PC-3 (cell line): ENCODE measurements at regions not wholly inside any gene's neighbourhood (a gene's known extent, or its start where the extent isn't known, plus 50 kb on each side); places are given as distances from the start of the nearest gene placed in this dataset.
"Not testable (repeated sequence)": the region's sequence is repeated elsewhere in the genome, so short reads cannot be mapped to it uniquely, and the experiment has no call there.

ENCODE experiments used
- ATAC-seq: fragments of 200-7000 bp; cut with Tn5 transposase; 2 replicates; pipeline ENCODE4 v1.9.1; 2020; ENCODE audit warnings: mild to moderate bottlenecking, moderate library complexity
- BruUV-seq: library from RNA; stranded (reverse); fragments of 400-500 nt; replicated peaks from 2 replicates; lab custom pipeline; 2021; lab: Mats Ljungman, UMichigan
- CTCF ChIA-PET: fragments of 300-600 bp; sonication (Branson Sonifier 250); formaldehyde crosslinking; loops from one replicate; lab custom pipeline; 2022; ENCODE audit warnings: antibody characterized with exemption; lab: Charles Lee
- POLR2A ChIA-PET: fragments of 300-600 bp; sonication (Branson Sonifier 250); formaldehyde crosslinking; loops from one replicate; lab custom pipeline; 2022; ENCODE audit warnings: antibody characterized with exemption; ENCODE audit not compliant: unreplicated experiment; lab: Charles Lee
- DNase-seq: peaks from one replicate; pipeline ENCODE4 v3.0.0-alpha.2; 2015
- H2AFZ ChIP-seq: fragments of 300-600 bp; sonication (generic); 2 replicates; pipeline ENCODE4 v1.6.0; 2016; ENCODE audit warnings: antibody characterized with exemption, low read length
- H3F3A ChIP-seq: fragments of 300-600 bp; sonication (generic); one replicate; pipeline ENCODE4 v1.6.0; 2017; ENCODE audit warnings: antibody characterized with exemption, low read length, control low read depth, mild to moderate bottlenecking; ENCODE audit not compliant: unreplicated experiment
- H3K27ac ChIP-seq: fragments of 300-600 bp; sonication (generic); 2 replicates; pipeline ENCODE4 v1.5.1; 2016; ENCODE audit warnings: mild to moderate bottlenecking, low read length
- H3K27me3 ChIP-seq: fragments of 300-600 bp; sonication (generic); 2 replicates; pipeline ENCODE4 v1.6.1; 2016; ENCODE audit warnings: low read length, mixed read lengths
- H3K36me3 ChIP-seq: fragments of 300-600 bp; sonication (generic); 2 replicates; pipeline ENCODE4 v1.6.1; 2016; ENCODE audit warnings: low read depth, mixed run types, low read length, mixed read lengths
- H3K4me1 ChIP-seq: fragments of 300-600 bp; sonication (generic); 2 replicates; pipeline ENCODE4 v1.5.1; 2016; ENCODE audit warnings: low read length; ENCODE audit not compliant: insufficient read depth
- H3K4me2 ChIP-seq: fragments of 300-600 bp; sonication (generic); 2 replicates; pipeline ENCODE4 v1.6.0; 2016; ENCODE audit warnings: low read length
- H3K4me3 ChIP-seq: fragments of 300-600 bp; sonication (generic); 2 replicates; pipeline ENCODE4 v1.5.1; 2016; ENCODE audit warnings: mild to moderate bottlenecking, low read length, mixed read lengths
- H3K79me2 ChIP-seq: fragments of 300-600 bp; sonication (generic); 2 replicates; pipeline ENCODE4 v1.6.1; 2017; ENCODE audit warnings: low read length, mixed read lengths
- H3K9ac ChIP-seq: fragments of 300-600 bp; sonication (generic); 2 replicates; pipeline ENCODE4 v1.6.0; 2016; ENCODE audit warnings: mild to moderate bottlenecking, low read length
- H3K9me2 ChIP-seq: fragments of 300-600 bp; sonication (generic); replicated peaks from 2 replicates; pipeline ENCODE4 v1.6.1; 2016; ENCODE audit warnings: mixed run types, low read length, mixed read lengths
- H3K9me3 ChIP-seq: fragments of 300-600 bp; sonication (generic); 2 replicates; pipeline ENCODE4 v1.6.1; 2016; ENCODE audit warnings: low read length, mixed read lengths
- H4K20me1 ChIP-seq: fragments of 300-600 bp; sonication (generic); 2 replicates; pipeline ENCODE4 v1.6.1; 2016; ENCODE audit warnings: low read length, mixed read lengths
- EZH2 ChIP-seq: fragments of 300-600 bp; sonication (generic); IDR thresholded peaks from one replicate; pipeline ENCODE4 v1.6.1; 2017; ENCODE audit warnings: antibody characterized with exemption, mild to moderate bottlenecking, low read length; ENCODE audit not compliant: unreplicated experiment
- EZH2phosphoT487 ChIP-seq: fragments of 300-600 bp; sonication (generic); IDR thresholded peaks from 2 replicates; pipeline ENCODE4 v1.6.1; 2018; ENCODE audit warnings: mild to moderate bottlenecking, antibody characterized with exemption, low read length, borderline replicate concordance
- intact Hi-C: fragments of 100-400 bp; cut with micrococcal nuclease; formaldehyde crosslinking; loops from 2 replicates; pipeline ENCODE4 v1.9.0; 2023
- TF ChIP-seq, protein P1 (sequence below): fragments of 300-600 bp; sonication (generic); conservative IDR thresholded peaks from 2 replicates; pipeline ENCODE4 v1.5.1; 2017; ENCODE audit warnings: antibody characterized with exemption, low read depth, mild to moderate bottlenecking, low read length

- ATAC-seq = no peak
- Histone ChIP-seq H2AFZ (no peak overlapping the region), H3K9me2 (no peaks in the 10 kb centered on the region), H3K27ac (no peak overlapping the region), H3K79me2 (no peaks in the 10 kb centered on the region), H3K9ac (no peak overlapping the region), H3K4me3 (no peak overlapping the region), H4K20me1 (no peaks in the 10 kb centered on the region), H3K4me1 (peaks cover 11% of the 10 kb centered on the region), H3F3A (no peaks in the 10 kb centered on the region), H3K4me2 (no peak overlapping the region), H3K9me3 (no peaks in the 10 kb centered on the region), H3K36me3 (no peaks in the 10 kb centered on the region; the same call in 1 of the 2 replicates), H3K27me3 (no peaks in the 10 kb centered on the region)
- no peak for TF ChIP-seq EZH2phosphoT487
- TF ChIP-seq, protein P1, sequence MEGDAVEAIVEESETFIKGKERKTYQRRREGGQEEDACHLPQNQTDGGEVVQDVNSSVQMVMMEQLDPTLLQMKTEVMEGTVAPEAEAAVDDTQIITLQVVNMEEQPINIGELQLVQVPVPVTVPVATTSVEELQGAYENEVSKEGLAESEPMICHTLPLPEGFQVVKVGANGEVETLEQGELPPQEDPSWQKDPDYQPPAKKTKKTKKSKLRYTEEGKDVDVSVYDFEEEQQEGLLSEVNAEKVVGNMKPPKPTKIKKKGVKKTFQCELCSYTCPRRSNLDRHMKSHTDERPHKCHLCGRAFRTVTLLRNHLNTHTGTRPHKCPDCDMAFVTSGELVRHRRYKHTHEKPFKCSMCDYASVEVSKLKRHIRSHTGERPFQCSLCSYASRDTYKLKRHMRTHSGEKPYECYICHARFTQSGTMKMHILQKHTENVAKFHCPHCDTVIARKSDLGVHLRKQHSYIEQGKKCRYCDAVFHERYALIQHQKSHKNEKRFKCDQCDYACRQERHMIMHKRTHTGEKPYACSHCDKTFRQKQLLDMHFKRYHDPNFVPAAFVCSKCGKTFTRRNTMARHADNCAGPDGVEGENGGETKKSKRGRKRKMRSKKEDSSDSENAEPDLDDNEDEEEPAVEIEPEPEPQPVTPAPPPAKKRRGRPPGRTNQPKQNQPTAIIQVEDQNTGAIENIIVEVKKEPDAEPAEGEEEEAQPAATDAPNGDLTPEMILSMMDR = no peak
- TF ChIP-seq EZH2 = no peak
- no TSS peak for BruUV-seq
- CTCF ChIA-PET = no interaction called here
- POLR2A ChIA-PET = no interaction called here
- intact Hi-C loops = no loop called here
- no peak for DNase-seq
These were observed 966.8 kb upstream of the CITED2 start for GRCh38 chr6:140341272-140341671.

- Histone ChIP-seq H3F3A (no peaks in the 10 kb centered on the region), H3K27me3 (no peaks in the 10 kb centered on the region), H3K9me3 (no peaks in the 10 kb centered on the region), H3K79me2 (no peaks in the 10 kb centered on the region), H3K4me3 (no peak overlapping the region), H2AFZ (no peak overlapping the region), H3K4me2 (no peak overlapping the region), H3K9ac (no peak overlapping the region), H3K27ac (no peak overlapping the region), H3K4me1 (peaks cover 11% of the 10 kb centered on the region), H3K9me2 (no peaks in the 10 kb centered on the region), H3K36me3 (no peaks in the 10 kb centered on the region; the same call in 1 of the 2 replicates), H4K20me1 (no peaks in the 10 kb centered on the region)
- CTCF ChIA-PET = no interaction called here
- DNase-seq (no peak), ATAC-seq (no peak)
- TF ChIP-seq, protein P1 = no peak
- TF ChIP-seq EZH2 = no peak
- no peak for TF ChIP-seq EZH2phosphoT487
- POLR2A ChIA-PET = no interaction called here
- intact Hi-C loops = no loop called here
- BruUV-seq = no TSS peak
These were observed 966.3 kb upstream of the CITED2 start for GRCh38 chr6:140340795-140341194.

GRCh38 chr6:140339084-140339483 lies 964.6 kb upstream of the CITED2 start:
- ATAC-seq, H3K4me2 ChIP-seq, H3K36me3 ChIP-seq, H3K4me1 ChIP-seq, CTCF ChIA-PET, intact Hi-C loops, H3K27me3 ChIP-seq, H3F3A ChIP-seq, POLR2A ChIA-PET, H2AFZ ChIP-seq, BruUV-seq, H3K9me3 ChIP-seq, H3K4me3 ChIP-seq, H3K79me2 ChIP-seq, DNase-seq, H3K9ac ChIP-seq, H3K27ac ChIP-seq, H3K9me2 ChIP-seq, H4K20me1 ChIP-seq: not testable (repeated sequence)
